ENCODE measurements at regions not wholly inside any gene's neighbourhood (a gene's known extent, or its start where the extent isn't known, plus 50 kb on each side); places are given as distances from the start of the nearest gene placed in this dataset.
"Not testable (repeated sequence)": the region's sequence is repeated elsewhere in the genome, so short reads cannot be mapped to it uniquely, and the experiment has no call there.

GRCh38 chr2:5148392-5149085, 543.6 kb upstream of the SOX11 start:
- no peak for DNase-seq (ENCODE audit: low read depth)

- DNase-seq (ENCODE audit: low read depth), result no peak
Measured at GRCh38 chr2:5150871-5151270, 541.3 kb upstream of the SOX11 start.

- DNase-seq (ENCODE audit: low read depth), result peak; percentile 77
Measured at GRCh38 chr2:5164776-5165525, 527.2 kb upstream of the SOX11 start.

- no peak for DNase-seq (ENCODE audit: low read depth)
Measured at GRCh38 chr2:5172923-5173322, 519.3 kb upstream of the SOX11 start.

GRCh38 chr2:5173876-5174535, 518.2 kb upstream of the SOX11 start:
- no peak for DNase-seq (ENCODE audit: low read depth)

- no peak for DNase-seq (ENCODE audit: low read depth)
Measured at GRCh38 chr2:5175231-5175630, 517.0 kb upstream of the SOX11 start.

GRCh38 chr2:5176764-5177163, 515.4 kb upstream of the SOX11 start:
- DNase-seq (ENCODE audit: low read depth), result peak; percentile 49

- no peak for DNase-seq (ENCODE audit: low read depth)
Measured at GRCh38 chr2:5183031-5183430, 509.2 kb upstream of the SOX11 start.

- no peak for DNase-seq (ENCODE audit: low read depth)
Measured at GRCh38 chr2:5187283-5187682, 504.9 kb upstream of the SOX11 start.

- peak; percentile 37 for DNase-seq (ENCODE audit: low read depth)
Measured at GRCh38 chr2:5188636-5189035, 503.5 kb upstream of the SOX11 start.

GRCh38 chr2:5190023-5190422, 502.2 kb upstream of the SOX11 start:
- DNase-seq (ENCODE audit: low read depth), result peak; percentile 61

- DNase-seq (ENCODE audit: low read depth), result no peak
Measured at GRCh38 chr2:5195636-5196035, 496.5 kb upstream of the SOX11 start.

GRCh38 chr2:5203134-5203755, 488.9 kb upstream of the SOX11 start:
- no peak for DNase-seq (ENCODE audit: low read depth)

- not testable (repeated sequence) for DNase-seq (ENCODE audit: low read depth)
Measured at GRCh38 chr2:5206742-5207141, 485.4 kb upstream of the SOX11 start.

GRCh38 chr2:5215989-5216607, 476.1 kb upstream of the SOX11 start:
- DNase-seq (ENCODE audit: low read depth), result no peak

GRCh38 chr2:5227062-5227699, 465.0 kb upstream of the SOX11 start:
- DNase-seq (ENCODE audit: low read depth), result peak; percentile 31

GRCh38 chr2:5229574-5229973, 462.6 kb upstream of the SOX11 start:
- DNase-seq (ENCODE audit: low read depth), result no peak

GRCh38 chr2:5230444-5230843, 461.7 kb upstream of the SOX11 start:
- DNase-seq (ENCODE audit: low read depth), result no peak

- DNase-seq (ENCODE audit: low read depth), result no peak
Measured at GRCh38 chr2:5230855-5231254, 461.3 kb upstream of the SOX11 start.

GRCh38 chr2:5231287-5231686, 460.9 kb upstream of the SOX11 start:
- no peak for DNase-seq (ENCODE audit: low read depth)

- DNase-seq (ENCODE audit: low read depth), result no peak
Measured at GRCh38 chr2:5234563-5234962, 457.6 kb upstream of the SOX11 start.

GRCh38 chr2:5235701-5236100, 456.5 kb upstream of the SOX11 start:
- no peak for DNase-seq (ENCODE audit: low read depth)

Data from iris pigment epithelial cell (primary cell).